ENCODE measurements at regions not wholly inside any gene's neighbourhood (a gene's known extent, or its start where the extent isn't known, plus 50 kb on each side); places are given as distances from the start of the nearest gene placed in this dataset.

DNA sequence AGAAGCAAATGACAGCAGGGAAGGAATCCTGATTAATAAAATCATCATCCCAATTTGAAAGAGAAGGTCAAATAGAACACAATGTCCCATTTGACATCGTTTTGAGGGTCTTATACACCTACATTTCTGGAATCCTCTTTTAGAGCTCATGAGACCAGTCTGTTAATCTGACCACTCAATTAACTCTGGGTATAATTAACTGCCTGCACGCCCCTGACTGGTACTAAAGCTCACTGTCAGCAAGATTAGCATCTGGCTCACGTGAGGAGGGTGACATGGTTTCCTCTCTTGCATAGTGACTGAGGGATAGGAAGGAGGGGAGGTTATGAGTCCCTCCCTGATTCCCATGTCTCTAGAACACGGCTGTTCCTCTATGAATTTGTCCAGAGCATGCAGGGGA, 124.3 kb downstream of the ICOS start:
- TF ChIP-seq, protein P1, sequence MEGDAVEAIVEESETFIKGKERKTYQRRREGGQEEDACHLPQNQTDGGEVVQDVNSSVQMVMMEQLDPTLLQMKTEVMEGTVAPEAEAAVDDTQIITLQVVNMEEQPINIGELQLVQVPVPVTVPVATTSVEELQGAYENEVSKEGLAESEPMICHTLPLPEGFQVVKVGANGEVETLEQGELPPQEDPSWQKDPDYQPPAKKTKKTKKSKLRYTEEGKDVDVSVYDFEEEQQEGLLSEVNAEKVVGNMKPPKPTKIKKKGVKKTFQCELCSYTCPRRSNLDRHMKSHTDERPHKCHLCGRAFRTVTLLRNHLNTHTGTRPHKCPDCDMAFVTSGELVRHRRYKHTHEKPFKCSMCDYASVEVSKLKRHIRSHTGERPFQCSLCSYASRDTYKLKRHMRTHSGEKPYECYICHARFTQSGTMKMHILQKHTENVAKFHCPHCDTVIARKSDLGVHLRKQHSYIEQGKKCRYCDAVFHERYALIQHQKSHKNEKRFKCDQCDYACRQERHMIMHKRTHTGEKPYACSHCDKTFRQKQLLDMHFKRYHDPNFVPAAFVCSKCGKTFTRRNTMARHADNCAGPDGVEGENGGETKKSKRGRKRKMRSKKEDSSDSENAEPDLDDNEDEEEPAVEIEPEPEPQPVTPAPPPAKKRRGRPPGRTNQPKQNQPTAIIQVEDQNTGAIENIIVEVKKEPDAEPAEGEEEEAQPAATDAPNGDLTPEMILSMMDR (IDR thresholded peaks at IDR 0.05; ENCODE audit: insufficient read depth, low read length, poor library complexity, severe bottlenecking), result no peak
- TF ChIP-seq EZH2phosphoT487 (conservative IDR thresholded peaks at IDR 0.05; ENCODE audit: low read length), result no peak
